ENCODE measurements at regions not wholly inside any gene's neighbourhood (a gene's known extent, or its start where the extent isn't known, plus 50 kb on each side); places are given as distances from the start of the nearest gene placed in this dataset.

DNA sequence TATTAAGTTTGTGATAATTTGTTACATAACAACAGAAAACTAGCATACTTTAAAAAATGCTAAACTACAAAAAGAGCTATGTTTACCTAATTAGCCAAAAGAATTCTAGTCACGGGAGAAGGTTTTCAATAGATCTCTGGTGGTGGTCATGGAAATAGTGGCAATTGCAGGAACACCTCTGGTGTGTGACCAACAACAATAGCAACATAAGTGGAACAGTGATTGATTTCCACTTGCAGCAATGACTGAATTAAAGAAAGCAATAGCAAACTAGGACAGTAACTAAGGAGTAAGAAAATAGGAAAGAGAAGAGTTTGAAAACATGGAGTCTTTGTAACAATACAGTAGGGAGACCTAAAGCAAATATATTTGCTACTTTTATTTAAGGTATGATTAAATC is 171.3 kb upstream of the ADGRL4 start:
- TF ChIP-seq, protein P1, sequence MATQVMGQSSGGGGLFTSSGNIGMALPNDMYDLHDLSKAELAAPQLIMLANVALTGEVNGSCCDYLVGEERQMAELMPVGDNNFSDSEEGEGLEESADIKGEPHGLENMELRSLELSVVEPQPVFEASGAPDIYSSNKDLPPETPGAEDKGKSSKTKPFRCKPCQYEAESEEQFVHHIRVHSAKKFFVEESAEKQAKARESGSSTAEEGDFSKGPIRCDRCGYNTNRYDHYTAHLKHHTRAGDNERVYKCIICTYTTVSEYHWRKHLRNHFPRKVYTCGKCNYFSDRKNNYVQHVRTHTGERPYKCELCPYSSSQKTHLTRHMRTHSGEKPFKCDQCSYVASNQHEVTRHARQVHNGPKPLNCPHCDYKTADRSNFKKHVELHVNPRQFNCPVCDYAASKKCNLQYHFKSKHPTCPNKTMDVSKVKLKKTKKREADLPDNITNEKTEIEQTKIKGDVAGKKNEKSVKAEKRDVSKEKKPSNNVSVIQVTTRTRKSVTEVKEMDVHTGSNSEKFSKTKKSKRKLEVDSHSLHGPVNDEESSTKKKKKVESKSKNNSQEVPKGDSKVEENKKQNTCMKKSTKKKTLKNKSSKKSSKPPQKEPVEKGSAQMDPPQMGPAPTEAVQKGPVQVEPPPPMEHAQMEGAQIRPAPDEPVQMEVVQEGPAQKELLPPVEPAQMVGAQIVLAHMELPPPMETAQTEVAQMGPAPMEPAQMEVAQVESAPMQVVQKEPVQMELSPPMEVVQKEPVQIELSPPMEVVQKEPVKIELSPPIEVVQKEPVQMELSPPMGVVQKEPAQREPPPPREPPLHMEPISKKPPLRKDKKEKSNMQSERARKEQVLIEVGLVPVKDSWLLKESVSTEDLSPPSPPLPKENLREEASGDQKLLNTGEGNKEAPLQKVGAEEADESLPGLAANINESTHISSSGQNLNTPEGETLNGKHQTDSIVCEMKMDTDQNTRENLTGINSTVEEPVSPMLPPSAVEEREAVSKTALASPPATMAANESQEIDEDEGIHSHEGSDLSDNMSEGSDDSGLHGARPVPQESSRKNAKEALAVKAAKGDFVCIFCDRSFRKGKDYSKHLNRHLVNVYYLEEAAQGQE (IDR thresholded peaks at IDR 0.05; ENCODE audit: insufficient read depth in 1 of 2, low read depth in 2 of 2, low read length in 1 of 2) = no peak
- TF ChIP-seq CTCF (IDR thresholded peaks at IDR 0.05) (no peak), POLR2AphosphoS5 (IDR thresholded peaks at IDR 0.05; ENCODE audit: low read depth, low read length) (no peak), SIN3A (IDR thresholded peaks at IDR 0.05; ENCODE audit: borderline replicate concordance, insufficient read depth, low read depth, low read length) (no peak), TCF7L2 (IDR thresholded peaks at IDR 0.05; ENCODE audit: low read depth, low read length) (no peak)

Measured in Panc1 (cell line).